ENCODE measurements at regions not wholly inside any gene's neighbourhood (a gene's known extent, or its start where the extent isn't known, plus 50 kb on each side); places are given as distances from the start of the nearest gene placed in this dataset.

GRCh38 chr3:193827871-193828270 is 234.9 kb downstream of the OPA1 start:
- DNase-seq (ENCODE audit: low spot score), result no peak

GRCh38 chr3:193828477-193828876 is 235.5 kb downstream of the OPA1 start:
- no peak for DNase-seq (ENCODE audit: low spot score)

- no peak for DNase-seq (ENCODE audit: low spot score)
Measured at GRCh38 chr3:193829781-193830180, 236.8 kb downstream of the OPA1 start.

- DNase-seq (ENCODE audit: low spot score), result no peak
Measured at GRCh38 chr3:193830791-193831191, 237.8 kb downstream of the OPA1 start.

GRCh38 chr3:193831495-193832455 is 238.8 kb downstream of the OPA1 start:
- DNase-seq (ENCODE audit: low spot score), result no peak

- no peak for DNase-seq (ENCODE audit: low spot score)
Measured at GRCh38 chr3:193832833-193833413, 239.9 kb downstream of the OPA1 start.

- no peak for DNase-seq (ENCODE audit: low spot score)
Measured at GRCh38 chr3:193833592-193833991, 240.6 kb downstream of the OPA1 start.

GRCh38 chr3:193835414-193835813 is 242.4 kb downstream of the OPA1 start:
- DNase-seq (ENCODE audit: low spot score), result no peak

GRCh38 chr3:193836511-193836910 is 243.5 kb downstream of the OPA1 start:
- DNase-seq (ENCODE audit: low spot score), result no peak

GRCh38 chr3:193836918-193837317 is 243.9 kb downstream of the OPA1 start:
- no peak for DNase-seq (ENCODE audit: low spot score)

- no peak for DNase-seq (ENCODE audit: low spot score)
Measured at GRCh38 chr3:193837347-193837827, 244.4 kb downstream of the OPA1 start.

GRCh38 chr3:193840111-193840641 is 247.2 kb downstream of the OPA1 start:
- DNase-seq (ENCODE audit: low spot score), result no peak

- DNase-seq (ENCODE audit: low spot score), result no peak
Measured at GRCh38 chr3:193841581-193841980, 248.6 kb downstream of the OPA1 start.

GRCh38 chr3:193842029-193842798 is 249.2 kb downstream of the OPA1 start:
- no peak for DNase-seq (ENCODE audit: low spot score)

- DNase-seq (ENCODE audit: low spot score), result no peak
Measured at GRCh38 chr3:193842832-193843473, 249.9 kb downstream of the OPA1 start.

GRCh38 chr3:193843474-193844301 is 250.7 kb downstream of the OPA1 start:
- peak; percentile 44 for DNase-seq (ENCODE audit: low spot score)

GRCh38 chr3:193844472-193844871 is 251.5 kb downstream of the OPA1 start:
- no peak for DNase-seq (ENCODE audit: low spot score)

GRCh38 chr3:193845144-193845543 is 252.1 kb downstream of the OPA1 start:
- DNase-seq (ENCODE audit: low spot score), result no peak

- no peak for DNase-seq (ENCODE audit: low spot score)
Measured at GRCh38 chr3:193846569-193846968, 253.6 kb downstream of the OPA1 start.

GRCh38 chr3:193847402-193847801 is 254.4 kb downstream of the OPA1 start:
- DNase-seq (ENCODE audit: low spot score), result no peak

- no peak for DNase-seq (ENCODE audit: low spot score)
Measured at GRCh38 chr3:193848547-193848946, 255.5 kb downstream of the OPA1 start.

Measured in HuH-7.5 (cell line).